Fibroblast of lung (primary cell): ENCODE measurements at regions not wholly inside any gene's neighbourhood (a gene's known extent, or its start where the extent isn't known, plus 50 kb on each side); places are given as distances from the start of the nearest gene placed in this dataset.

Source experiments
- DNase-seq, 2 donors: peaks; one replicate each; pipeline versions ENCODE4 v3.0.0 to v3.0.0-alpha.2; 2010; ENCODE audit warnings: low read depth in 2 of 2
- H2AFZ ChIP-seq: 2 replicates; pipeline ENCODE4 v1.5.1; 2012; ENCODE audit warnings: low read length, control low read depth, inconsistent platforms
- H3K27ac ChIP-seq: 2 replicates; pipeline ENCODE4 v1.5.1; 2011; ENCODE audit warnings: low read length, control low read depth; ENCODE audit not compliant: insufficient read depth
- H3K27me3 ChIP-seq: 2 replicates; pipeline ENCODE4 v1.5.1; 2011; ENCODE audit warnings: mild to moderate bottlenecking, low read length; ENCODE audit not compliant: control insufficient read depth, insufficient read depth
- H3K36me3 ChIP-seq: 2 replicates; pipeline ENCODE4 v1.5.1; 2011; ENCODE audit warnings: low read length; ENCODE audit not compliant: control insufficient read depth, insufficient read depth
- H3K4me1 ChIP-seq: 2 replicates; pipeline ENCODE4 v1.5.1; 2011; ENCODE audit warnings: low read length; ENCODE audit not compliant: control insufficient read depth, insufficient read depth; ENCODE audit errors: extremely low read depth
- H3K4me2 ChIP-seq: 2 replicates; pipeline ENCODE4 v1.5.1; 2011; ENCODE audit warnings: low read length, control low read depth; ENCODE audit not compliant: insufficient read depth; ENCODE audit errors: extremely low read depth
- H3K4me3 ChIP-seq, 4 experiments: fragments of 200-600 bp in 1 of 4; sonication (generic) in 1 of 4; replicated peaks in 1 of 4; 2 replicates each; pipeline ENCODE4 v1.5.1; 2011 to 2016; ENCODE audit warnings: low read length in 4 of 4, low read depth in 3 of 4, mild to moderate bottlenecking in 3 of 4, control low read depth in 2 of 4, inconsistent platforms in 1 of 4, mixed read lengths in 1 of 4; ENCODE audit not compliant: insufficient read depth in 1 of 4; ENCODE audit errors: control extremely low read depth in 1 of 4
- H3K79me2 ChIP-seq: 2 replicates; pipeline ENCODE4 v1.5.1; 2012; ENCODE audit warnings: mild to moderate bottlenecking, low read length, inconsistent platforms; ENCODE audit not compliant: control insufficient read depth, insufficient read depth
- H3K9ac ChIP-seq: 2 replicates; pipeline ENCODE4 v1.5.1; 2011; ENCODE audit warnings: mild to moderate bottlenecking, low read length, control low read depth; ENCODE audit not compliant: insufficient read depth
- H3K9me3 ChIP-seq: 2 replicates; pipeline ENCODE4 v1.5.1; 2012; ENCODE audit warnings: low read depth, low read length; ENCODE audit not compliant: control insufficient read depth, insufficient read depth
- H4K20me1 ChIP-seq: 2 replicates; pipeline ENCODE4 v1.5.1; 2011; ENCODE audit warnings: low read length; ENCODE audit not compliant: control insufficient read depth, insufficient read depth; ENCODE audit errors: extremely low read depth
- CTCF ChIP-seq, 2 donors: IDR thresholded peaks in 1 of 2; conservative IDR thresholded peaks in 1 of 2; 1 replicate in 1 of 2; 2 replicates in 1 of 2; pipeline ENCODE4 v1.5.1; 2011 to 2012; ENCODE audit warnings: low read length in 2 of 2, control low read depth in 1 of 2, inconsistent platforms in 1 of 2, low read depth in 1 of 2, mild to moderate bottlenecking in 1 of 2
- EZH2 ChIP-seq: IDR thresholded peaks from 2 replicates; pipeline ENCODE4 v1.5.1; 2012; ENCODE audit warnings: low read length, control low read depth, mild to moderate bottlenecking; ENCODE audit errors: missing control alignments

DNA sequence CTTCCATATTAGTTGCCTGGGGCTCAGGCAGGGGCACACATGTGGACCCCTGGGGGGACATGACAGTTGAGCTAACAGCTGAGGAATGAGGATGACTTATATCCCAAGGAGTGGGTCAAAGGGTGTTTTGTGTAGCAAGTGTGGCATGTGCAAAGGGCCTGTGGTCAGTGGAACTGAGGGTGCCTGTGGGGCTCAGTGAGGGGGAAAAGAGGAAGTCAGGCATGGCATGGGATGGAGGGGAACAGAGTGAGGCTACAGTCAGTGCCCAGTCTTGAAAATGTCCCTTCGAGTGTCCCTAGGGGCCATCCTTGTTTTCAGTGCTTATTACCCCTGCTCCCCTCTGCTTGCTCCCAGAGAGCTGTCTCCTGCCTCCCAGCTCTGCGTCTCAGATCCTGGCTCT is 64.3 kb upstream of the CD99 start:
- Histone ChIP-seq H3K27ac (no peak overlapping the region), H3K79me2 (no peaks in the 10 kb centered on the region), H3K4me2 (no peak overlapping the region), H3K4me3 (no peak overlapping the region), H3K4me1 (no peaks in the 10 kb centered on the region), H3K27me3 (no peaks in the 10 kb centered on the region), H2AFZ (no peak overlapping the region), H3K36me3 (peaks cover 2% of the 10 kb centered on the region), H3K9ac (no peak overlapping the region), H3K9me3 (no peaks in the 10 kb centered on the region), H4K20me1 (no peaks in the 10 kb centered on the region)
- TF ChIP-seq CTCF (conservative IDR thresholded peaks at IDR 0.05 in 1 of 2, IDR thresholded peaks at IDR 0.05 in 1 of 2; ENCODE audit: low read depth in 1 of 2, low read length in 2 of 2) (no peak), EZH2 (no peak)
- DNase-seq, result no peak

GRCh38 chrX:2620576-2620975 is 70.5 kb upstream of the CD99 start:
- no peak for DNase-seq
- Histone ChIP-seq H3K4me1 (no peaks in the 10 kb centered on the region), H3K9ac (no peak overlapping the region), H3K27me3 (no peaks in the 10 kb centered on the region), H2AFZ (no peak overlapping the region), H3K27ac (no peak overlapping the region), H3K79me2 (no peaks in the 10 kb centered on the region), H4K20me1 (no peaks in the 10 kb centered on the region), H3K36me3 (no peaks in the 10 kb centered on the region), H3K9me3 (no peaks in the 10 kb centered on the region), H3K4me3 (no peak overlapping the region), H3K4me2 (no peak overlapping the region)
- TF ChIP-seq EZH2, result no peak
- TF ChIP-seq CTCF (conservative IDR thresholded peaks at IDR 0.05 in 1 of 2, IDR thresholded peaks at IDR 0.05 in 1 of 2; ENCODE audit: low read depth in 1 of 2, low read length in 2 of 2), result no peak

GRCh38 chrX:2618516-2618915 is 72.6 kb upstream of the CD99 start:
- no peaks in the 10 kb centered on the region for H3K27me3 ChIP-seq
- H3K4me3 ChIP-seq, result no peak overlapping the region
- no peaks in the 10 kb centered on the region for H3K36me3 ChIP-seq
- no peak for DNase-seq
- no peak overlapping the region for H3K4me2 ChIP-seq
- no peak for TF ChIP-seq EZH2
- TF ChIP-seq CTCF (conservative IDR thresholded peaks at IDR 0.05 in 1 of 2, IDR thresholded peaks at IDR 0.05 in 1 of 2; ENCODE audit: low read depth in 1 of 2, low read length in 2 of 2), result no peak
- no peak overlapping the region for H2AFZ ChIP-seq
- H3K9ac ChIP-seq, result no peak overlapping the region
- no peak overlapping the region for H3K27ac ChIP-seq
- H3K4me1 ChIP-seq, result peaks cover 2% of the 10 kb centered on the region
- no peaks in the 10 kb centered on the region for H3K9me3 ChIP-seq
- H4K20me1 ChIP-seq, result no peaks in the 10 kb centered on the region
- no peaks in the 10 kb centered on the region for H3K79me2 ChIP-seq
